GM12875 (cell line): ENCODE measurements at regions not wholly inside any gene's neighbourhood (a gene's known extent, or its start where the extent isn't known, plus 50 kb on each side); places are given as distances from the start of the nearest gene placed in this dataset.
"Not testable (repeated sequence)": the region's sequence is repeated elsewhere in the genome, so short reads cannot be mapped to it uniquely, and the experiment has no call there.

Source experiments
- H3K4me3 ChIP-seq: one replicate; pipeline ENCODE4 v1.5.1; 2011; ENCODE audit warnings: low read depth, low read length, control low read depth
- TF ChIP-seq, protein P1 (sequence below): IDR thresholded peaks from 2 replicates; pipeline ENCODE4 v1.5.1; 2011; ENCODE audit warnings: low read depth, mild to moderate bottlenecking, control low read depth, inconsistent platforms, low read length, moderate library complexity, borderline replicate concordance; ENCODE audit not compliant: insufficient read depth

DNA sequence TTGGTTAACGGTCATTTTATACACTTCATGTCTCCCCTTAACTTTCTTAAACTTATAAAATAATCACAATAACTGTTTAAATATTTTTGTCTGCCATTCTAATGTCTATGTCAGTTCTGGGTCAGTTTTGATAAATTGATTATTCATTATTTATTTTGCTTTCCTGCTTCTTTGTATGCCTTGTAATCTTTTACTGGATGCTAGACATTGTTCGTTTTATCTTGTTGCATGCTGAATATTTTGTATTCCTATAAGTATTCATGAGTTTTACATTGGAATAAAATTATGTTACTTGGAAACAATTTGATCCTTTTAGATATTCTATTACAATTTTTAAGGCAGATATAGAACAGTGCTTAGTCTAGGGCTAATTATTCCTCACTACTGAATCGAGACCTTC lies 952.0 kb downstream of the NR2F1-AS1 start:
- no peak overlapping the region for H3K4me3 ChIP-seq
- TF ChIP-seq, protein P1, sequence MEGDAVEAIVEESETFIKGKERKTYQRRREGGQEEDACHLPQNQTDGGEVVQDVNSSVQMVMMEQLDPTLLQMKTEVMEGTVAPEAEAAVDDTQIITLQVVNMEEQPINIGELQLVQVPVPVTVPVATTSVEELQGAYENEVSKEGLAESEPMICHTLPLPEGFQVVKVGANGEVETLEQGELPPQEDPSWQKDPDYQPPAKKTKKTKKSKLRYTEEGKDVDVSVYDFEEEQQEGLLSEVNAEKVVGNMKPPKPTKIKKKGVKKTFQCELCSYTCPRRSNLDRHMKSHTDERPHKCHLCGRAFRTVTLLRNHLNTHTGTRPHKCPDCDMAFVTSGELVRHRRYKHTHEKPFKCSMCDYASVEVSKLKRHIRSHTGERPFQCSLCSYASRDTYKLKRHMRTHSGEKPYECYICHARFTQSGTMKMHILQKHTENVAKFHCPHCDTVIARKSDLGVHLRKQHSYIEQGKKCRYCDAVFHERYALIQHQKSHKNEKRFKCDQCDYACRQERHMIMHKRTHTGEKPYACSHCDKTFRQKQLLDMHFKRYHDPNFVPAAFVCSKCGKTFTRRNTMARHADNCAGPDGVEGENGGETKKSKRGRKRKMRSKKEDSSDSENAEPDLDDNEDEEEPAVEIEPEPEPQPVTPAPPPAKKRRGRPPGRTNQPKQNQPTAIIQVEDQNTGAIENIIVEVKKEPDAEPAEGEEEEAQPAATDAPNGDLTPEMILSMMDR = no peak

DNA sequence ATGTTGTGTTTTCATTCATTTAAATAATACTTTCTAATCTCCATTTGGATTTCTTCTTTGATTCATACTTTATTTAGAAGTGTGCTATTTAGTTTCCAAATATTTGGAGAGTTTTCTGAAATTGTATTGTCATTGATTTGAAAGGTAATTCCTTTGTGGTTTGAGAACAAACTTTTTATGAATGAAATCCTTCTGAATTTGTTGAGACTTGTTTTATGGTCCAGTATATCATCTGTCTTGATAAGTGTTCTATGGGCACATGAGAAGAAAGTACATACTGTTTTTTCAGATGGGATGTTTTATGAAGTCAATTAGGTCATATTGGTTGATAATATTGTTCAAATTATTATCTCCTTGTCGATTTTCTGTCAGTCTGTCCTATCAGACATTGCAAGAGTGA lies 953.8 kb downstream of the NR2F1-AS1 start:
- no peak overlapping the region for H3K4me3 ChIP-seq
- TF ChIP-seq, protein P1 = no peak

DNA sequence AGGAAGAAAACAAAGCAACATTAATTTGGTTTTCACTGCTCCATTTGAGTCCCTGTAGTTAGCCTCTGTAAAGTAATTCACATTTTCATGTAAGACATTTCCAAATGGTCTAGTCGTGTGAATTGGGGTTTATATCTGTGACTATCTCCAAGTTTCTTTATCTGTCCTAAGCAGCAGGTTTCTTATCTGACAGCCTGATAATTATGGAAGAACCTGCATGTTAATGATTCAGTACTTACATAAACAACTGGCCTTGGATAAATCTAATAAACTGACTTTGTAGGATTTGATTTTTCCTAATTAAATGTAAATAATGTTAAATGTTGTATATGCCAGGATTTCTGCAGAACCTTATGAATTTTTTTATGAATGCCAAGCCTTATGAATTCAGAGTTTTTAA lies 964.9 kb downstream of the NR2F1-AS1 start:
- no peak overlapping the region for H3K4me3 ChIP-seq
- TF ChIP-seq, protein P1 = no peak

DNA sequence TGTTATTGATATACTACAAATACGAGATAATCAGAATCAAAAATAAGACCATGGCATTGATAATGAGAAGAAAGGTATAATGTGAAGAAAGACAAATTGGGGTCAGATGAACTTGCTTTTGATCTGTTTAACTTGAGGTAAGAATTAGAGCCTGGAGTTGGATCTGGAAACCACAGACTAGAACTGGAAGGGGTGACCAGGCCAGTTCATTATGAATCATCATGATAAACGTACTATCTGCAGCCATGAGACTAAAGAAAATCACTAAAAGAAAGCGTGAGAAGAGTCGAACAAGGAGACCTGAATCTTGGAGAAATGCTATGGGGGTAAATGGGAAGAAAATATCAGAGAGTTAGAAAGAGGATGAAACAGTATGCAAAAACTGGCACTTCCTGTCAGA lies 967.5 kb downstream of the NR2F1-AS1 start:
- TF ChIP-seq, protein P1 = no peak
- no peak overlapping the region for H3K4me3 ChIP-seq

DNA sequence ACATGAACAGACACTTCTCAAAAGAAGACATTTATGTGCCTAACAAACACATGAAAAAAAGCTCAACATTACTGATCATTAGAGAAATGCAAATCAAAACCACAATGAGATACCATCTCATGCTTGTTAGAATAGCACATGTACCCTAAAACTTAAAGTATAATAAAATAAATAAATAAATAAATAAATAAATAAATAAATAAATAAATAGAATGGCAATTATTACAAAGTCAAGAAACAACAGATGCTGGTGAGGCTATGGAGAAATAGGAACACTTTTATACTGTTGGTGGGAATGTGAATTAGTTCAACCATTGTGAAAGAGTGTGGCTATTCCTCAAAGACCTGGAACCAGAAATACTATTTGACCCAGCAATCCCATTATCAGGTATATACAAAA lies 970.6 kb downstream of the NR2F1-AS1 start:
- H3K4me3 ChIP-seq = not testable (repeated sequence)

DNA sequence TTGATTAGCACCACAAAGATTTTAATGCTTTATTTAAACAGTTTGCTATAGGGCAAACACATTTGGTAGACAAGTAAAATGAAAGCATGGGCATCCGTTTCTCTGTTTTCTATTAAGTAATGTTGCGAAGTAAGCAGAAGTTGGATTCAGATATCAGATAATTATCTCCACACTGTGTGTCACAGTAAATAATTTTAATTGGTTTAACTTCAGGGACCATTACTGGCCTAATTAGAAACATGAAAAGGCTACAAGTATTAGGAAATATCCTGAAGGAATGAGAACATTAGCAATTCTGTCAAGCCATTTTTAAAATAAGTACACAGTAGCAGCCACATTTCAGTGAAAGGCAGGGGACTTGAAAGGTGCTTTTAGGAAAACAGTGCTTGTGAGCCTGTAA lies 975.4 kb downstream of the NR2F1-AS1 start:
- TF ChIP-seq, protein P1 = no peak

DNA sequence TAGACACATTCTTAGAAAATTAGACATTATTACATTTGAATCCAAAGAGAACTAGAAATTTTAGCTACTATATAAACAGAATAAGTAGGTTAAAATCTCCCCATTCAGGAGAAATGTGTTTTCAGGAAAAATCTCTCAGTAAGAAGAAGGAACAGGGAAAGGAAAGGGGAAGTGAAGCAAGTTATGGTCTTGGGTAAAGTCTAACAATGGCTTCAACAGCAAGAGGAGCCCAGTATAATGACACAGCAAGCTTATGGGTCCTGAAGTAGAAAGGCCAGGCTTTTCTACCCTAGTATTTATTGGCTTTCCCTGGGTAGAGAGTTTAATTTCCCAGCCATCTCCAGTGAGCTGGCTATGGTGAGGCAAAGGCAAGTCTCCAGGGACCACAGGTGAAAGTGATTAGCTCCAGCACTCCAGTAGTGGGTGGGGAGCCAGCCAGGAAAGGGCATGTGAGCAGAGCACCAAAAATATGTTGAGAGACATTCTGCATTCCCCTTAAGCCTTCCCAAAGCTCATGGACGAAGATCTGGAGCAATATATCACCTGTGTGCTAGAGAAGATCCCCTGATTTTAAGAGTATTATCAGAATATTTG lies 981.7 kb downstream of the NR2F1-AS1 start:
- H3K4me3 ChIP-seq = no peak overlapping the region
- TF ChIP-seq, protein P1 = no peak

More for the DNA sequence above, 975.4 kb downstream of the NR2F1-AS1 start:
- H3K4me3 ChIP-seq = no peak overlapping the region

DNA sequence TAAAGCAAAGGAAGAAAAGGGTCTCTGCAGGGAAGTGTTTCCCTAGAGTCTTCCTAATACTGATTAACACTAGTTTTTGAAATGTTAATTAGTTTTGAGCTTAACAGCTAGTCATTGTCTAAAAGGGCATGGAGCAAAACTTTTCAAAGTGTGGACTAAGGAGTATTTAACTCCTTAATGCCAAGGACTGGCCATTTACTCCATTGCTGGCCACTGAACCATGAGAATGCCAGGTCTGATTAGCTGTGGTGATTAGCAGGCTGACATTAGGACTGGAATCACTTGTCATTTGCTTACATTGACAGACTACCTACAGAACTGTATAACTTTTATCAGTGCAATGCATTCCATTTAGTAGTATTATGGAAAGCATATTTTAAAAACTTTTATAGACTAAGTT lies 987.0 kb downstream of the NR2F1-AS1 start:
- no peak overlapping the region for H3K4me3 ChIP-seq
- TF ChIP-seq, protein P1 = no peak
